ENCODE measurements at regions not wholly inside any gene's neighbourhood (a gene's known extent, or its start where the extent isn't known, plus 50 kb on each side); places are given as distances from the start of the nearest gene placed in this dataset.
A peak's percentile ranks its signal among the peaks of the same experiment; 100 is the strongest.

DNA sequence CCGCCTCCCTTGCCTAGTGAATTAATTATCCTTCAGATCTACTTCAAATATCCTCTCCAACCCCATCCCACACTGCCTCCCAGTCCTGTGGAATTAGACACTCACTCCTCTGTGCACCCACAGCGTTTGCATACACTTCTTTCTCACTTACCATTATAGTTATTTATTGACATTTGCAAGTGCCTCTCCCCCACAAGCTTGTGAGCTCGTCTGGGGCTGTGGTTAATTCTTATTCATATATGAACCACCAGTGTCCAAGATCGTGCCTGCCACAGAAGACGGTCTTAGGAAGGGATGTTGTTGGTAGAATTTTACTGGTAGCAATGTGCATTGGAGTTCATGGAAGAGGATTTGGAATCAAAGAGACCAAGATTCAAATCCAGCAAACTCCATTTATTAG, 68.1 kb upstream of the AOAH start:
- Histone ChIP-seq H3K36me3 (no peaks in the 10 kb centered on the region), H3K9me3 (no peaks in the 10 kb centered on the region), H3K27me3 (no peaks in the 10 kb centered on the region), H3K4me3 (no peak overlapping the region), H3K27ac (no peak overlapping the region), H3K4me1 (no peaks in the 10 kb centered on the region)
- intact Hi-C loops (cut with DNase I; ENCODE audit: low total_unique reads) = no loop called here
- DNase-seq (ENCODE audit: low spot score in 2 of 2) = no peak
- TF ChIP-seq CTCF (IDR thresholded peaks at IDR 0.05) (no peak), POLR2AphosphoS5 (IDR thresholded peaks at IDR 0.05) (no peak), POLR2A (IDR thresholded peaks at IDR 0.05) (no peak)

GRCh38 chr7:36790311-36790787, 66.1 kb upstream of the AOAH start:
- H3K4me3 ChIP-seq = no peak overlapping the region
- no peaks in the 10 kb centered on the region for H3K9me3 ChIP-seq
- H3K27me3 ChIP-seq = no peaks in the 10 kb centered on the region
- TF ChIP-seq CTCF (IDR thresholded peaks at IDR 0.05) (no peak), POLR2AphosphoS5 (IDR thresholded peaks at IDR 0.05) (no peak), POLR2A (IDR thresholded peaks at IDR 0.05) (no peak)
- DNase-seq (ENCODE audit: low spot score in 2 of 2) = no peak
- H3K27ac ChIP-seq = no peak overlapping the region
- intact Hi-C loops (cut with DNase I; ENCODE audit: low total_unique reads) = no loop called here
- H3K36me3 ChIP-seq = no peaks in the 10 kb centered on the region
- H3K4me1 ChIP-seq = no peaks in the 10 kb centered on the region

DNA sequence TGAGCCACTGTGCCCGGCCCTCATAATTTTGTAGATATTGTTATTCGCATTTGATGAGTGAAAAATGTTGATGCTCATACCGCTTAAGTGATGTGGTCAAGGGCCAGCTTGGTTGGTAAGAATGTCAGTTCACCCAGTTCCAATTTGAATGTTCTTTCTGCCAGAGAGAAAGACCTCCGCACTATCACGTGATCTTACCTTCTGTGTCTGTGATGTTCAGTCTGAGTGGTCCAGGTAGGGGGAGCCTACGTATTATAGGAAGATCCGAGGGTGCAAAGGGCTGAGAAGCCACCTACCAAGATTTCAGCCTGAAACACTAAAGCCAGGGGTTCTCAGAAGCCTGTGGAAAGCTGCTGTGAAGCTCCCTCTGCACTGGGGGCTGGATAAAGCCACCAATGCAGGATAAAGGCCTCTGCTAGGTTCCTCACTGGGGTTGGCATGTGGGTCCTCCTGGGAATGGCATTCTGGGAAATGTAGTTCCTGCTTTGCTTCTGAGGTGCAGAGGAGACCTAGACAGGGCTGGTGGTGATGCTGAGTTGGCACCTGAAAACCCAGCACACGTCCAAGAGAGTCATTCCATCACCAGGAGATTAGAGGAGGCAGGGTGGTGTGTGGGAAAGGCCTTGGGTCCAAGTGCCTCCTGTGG, 64.7 kb upstream of the AOAH start:
- Histone ChIP-seq H3K9me3 (no peaks in the 10 kb centered on the region), H3K27ac (peak overlapping the region in 1 of 2 donors; percentile 11), H3K27me3 (no peaks in the 10 kb centered on the region), H3K36me3 (no peaks in the 10 kb centered on the region), H3K4me1 (no peaks in the 10 kb centered on the region), H3K4me3 (no peak overlapping the region)
- no peak for DNase-seq (ENCODE audit: low spot score in 2 of 2)
- TF ChIP-seq POLR2A (IDR thresholded peaks at IDR 0.05) = no peak
- TF ChIP-seq CTCF (IDR thresholded peaks at IDR 0.05) = no peak
- TF ChIP-seq POLR2AphosphoS5 (IDR thresholded peaks at IDR 0.05) = no peak
- intact Hi-C loops (cut with DNase I; ENCODE audit: low total_unique reads) = no loop called here

DNA sequence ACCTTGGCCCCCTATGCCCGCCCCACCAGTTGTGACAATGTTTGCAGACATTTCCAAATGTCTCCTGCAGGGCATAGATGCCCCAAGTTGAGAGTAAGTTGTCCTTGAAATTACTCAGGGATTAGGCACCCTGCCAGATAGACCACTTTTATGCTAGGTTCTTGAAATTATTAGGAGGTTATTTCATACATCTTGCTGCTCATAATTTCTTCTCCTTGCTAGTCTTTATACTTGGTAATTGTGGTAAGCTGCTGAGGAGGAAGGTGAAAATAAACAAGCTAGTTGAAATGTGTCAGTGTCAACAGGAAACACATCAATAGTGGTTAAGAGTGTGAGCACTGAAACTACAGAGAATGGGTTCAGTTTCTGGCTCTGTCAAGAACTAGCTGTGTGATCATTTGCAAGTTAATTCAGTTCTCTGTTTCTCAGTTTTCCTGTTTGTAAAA, 63.7 kb upstream of the AOAH start:
- TF ChIP-seq POLR2A (IDR thresholded peaks at IDR 0.05) = no peak
- TF ChIP-seq CTCF (IDR thresholded peaks at IDR 0.05) = no peak
- TF ChIP-seq POLR2AphosphoS5 (IDR thresholded peaks at IDR 0.05) = no peak
- no peaks in the 10 kb centered on the region for H3K9me3 ChIP-seq
- no peaks in the 10 kb centered on the region for H3K36me3 ChIP-seq
- no peak for DNase-seq (ENCODE audit: low spot score in 2 of 2)
- no peak overlapping the region for H3K4me3 ChIP-seq
- no peaks in the 10 kb centered on the region for H3K4me1 ChIP-seq
- no peak overlapping the region for H3K27ac ChIP-seq
- H3K27me3 ChIP-seq = no peaks in the 10 kb centered on the region
- intact Hi-C loops (cut with DNase I; ENCODE audit: low total_unique reads) = no loop called here

DNA sequence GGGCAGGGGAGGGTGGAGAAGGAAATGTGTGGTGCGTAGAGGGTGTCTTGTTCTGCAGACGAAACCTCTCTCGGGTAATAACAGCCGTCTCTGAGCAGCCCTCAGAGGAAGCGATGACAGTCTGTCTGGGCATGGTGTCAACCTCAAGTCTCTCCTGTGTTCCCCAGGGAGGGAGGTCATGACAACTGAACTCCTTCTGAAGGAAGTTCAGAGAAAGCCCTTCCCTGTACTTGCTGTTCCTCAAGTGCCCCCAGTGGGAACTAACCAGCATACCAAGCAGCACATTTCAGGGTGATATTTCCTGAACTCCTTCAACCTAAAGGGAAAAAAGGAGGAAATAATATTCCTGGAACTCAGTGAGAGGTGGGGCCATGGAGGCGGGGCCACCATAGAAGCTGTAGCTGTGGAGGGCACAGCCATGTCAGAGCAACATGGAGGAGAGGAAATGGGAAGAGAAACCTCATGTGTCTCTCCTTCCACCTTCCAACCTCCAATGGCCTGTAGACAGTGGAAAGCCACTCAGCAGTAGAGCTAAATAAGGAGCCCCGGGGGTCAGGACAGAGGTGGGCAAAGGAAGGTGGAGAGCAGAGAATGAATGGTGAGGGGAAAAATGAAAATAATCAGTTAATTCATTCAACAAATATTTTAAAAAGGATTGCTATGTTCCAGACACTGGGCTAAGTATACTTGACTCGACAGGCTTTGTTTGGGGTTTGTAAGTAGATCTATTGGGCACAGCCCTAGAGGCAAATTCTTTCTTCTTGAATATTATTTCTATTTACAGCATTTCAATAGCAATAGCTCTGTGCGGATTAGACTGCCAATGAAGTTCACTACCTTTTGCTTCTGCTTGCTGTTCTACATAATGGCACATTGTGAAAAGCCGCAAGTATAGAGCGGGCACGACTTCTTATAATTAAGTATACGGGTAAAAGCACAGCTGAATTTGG, 61.0 kb upstream of the AOAH start:
- Histone ChIP-seq H3K36me3 (no peaks in the 10 kb centered on the region), H3K4me1 (no peaks in the 10 kb centered on the region), H3K9me3 (no peaks in the 10 kb centered on the region), H3K4me3 (no peak overlapping the region), H3K27ac (peak overlapping the region; percentile 78 to 85), H3K27me3 (no peaks in the 10 kb centered on the region)
- intact Hi-C loops (cut with DNase I; ENCODE audit: low total_unique reads) = no loop called here
- TF ChIP-seq POLR2A (IDR thresholded peaks at IDR 0.05) (no peak), POLR2AphosphoS5 (IDR thresholded peaks at IDR 0.05) (no peak), CTCF (IDR thresholded peaks at IDR 0.05) (no peak)
- peak in 1 of 2 donors; percentile 59 for DNase-seq (ENCODE audit: low spot score in 2 of 2)

All from breast epithelium (tissue), 4 donors.